ENCODE measurements at regions not wholly inside any gene's neighbourhood (a gene's known extent, or its start where the extent isn't known, plus 50 kb on each side); places are given as distances from the start of the nearest gene placed in this dataset.

GRCh38 chr13:22118158-22118557 lies 447.3 kb downstream of the FGF9 start:
- Histone ChIP-seq H3K36me3 (ENCODE audit: insufficient read depth, low read length) (no peaks in the 10 kb centered on the region), H3K9me2 (replicated peaks; ENCODE audit: low read depth, low read length) (no peaks in the 10 kb centered on the region), H3K4me3 (ENCODE audit: low read length, poor library complexity, severe bottlenecking) (no peak overlapping the region), H4K20me1 (ENCODE audit: insufficient read depth, low read length, poor library complexity, severe bottlenecking) (no peaks in the 10 kb centered on the region), H3K9me3 (ENCODE audit: insufficient read depth, low read depth, low read length) (no peaks in the 10 kb centered on the region), H3K79me2 (ENCODE audit: insufficient read depth, low read length) (no peaks in the 10 kb centered on the region), H3F3A (ENCODE audit: low read depth) (no peaks in the 10 kb centered on the region), H3K4me2 (ENCODE audit: low read depth, low read length, poor library complexity, severe bottlenecking) (no peak overlapping the region), H3K4me1 (ENCODE audit: insufficient read depth, low read length, poor library complexity, severe bottlenecking) (peaks cover 10% of the 10 kb centered on the region), H3K27me3 (ENCODE audit: insufficient read depth, low read length, poor library complexity, severe bottlenecking) (no peaks in the 10 kb centered on the region), H3K9ac (ENCODE audit: low read depth, low read length, poor library complexity, severe bottlenecking) (no peak overlapping the region), H2AFZ (ENCODE audit: low read length) (no peak overlapping the region)
- TF ChIP-seq EZH2phosphoT487 (IDR thresholded peaks at IDR 0.05; ENCODE audit: borderline replicate concordance) (no peak), CTCF (conservative IDR thresholded peaks at IDR 0.05; ENCODE audit: low read length) (no peak)

- Histone ChIP-seq H3F3A (ENCODE audit: low read depth) (no peaks in the 10 kb centered on the region), H3K9ac (ENCODE audit: low read depth, low read length, poor library complexity, severe bottlenecking) (no peak overlapping the region), H3K4me2 (ENCODE audit: low read depth, low read length, poor library complexity, severe bottlenecking) (no peak overlapping the region), H3K4me1 (ENCODE audit: insufficient read depth, low read length, poor library complexity, severe bottlenecking) (no peaks in the 10 kb centered on the region), H3K9me3 (ENCODE audit: insufficient read depth, low read depth, low read length) (no peaks in the 10 kb centered on the region), H3K9me2 (replicated peaks; ENCODE audit: low read depth, low read length) (no peaks in the 10 kb centered on the region), H3K27me3 (ENCODE audit: insufficient read depth, low read length, poor library complexity, severe bottlenecking) (no peaks in the 10 kb centered on the region), H3K36me3 (ENCODE audit: insufficient read depth, low read length) (no peaks in the 10 kb centered on the region), H3K4me3 (ENCODE audit: low read length, poor library complexity, severe bottlenecking) (no peak overlapping the region), H4K20me1 (ENCODE audit: insufficient read depth, low read length, poor library complexity, severe bottlenecking) (no peaks in the 10 kb centered on the region), H2AFZ (ENCODE audit: low read length) (no peak overlapping the region), H3K79me2 (ENCODE audit: insufficient read depth, low read length) (no peaks in the 10 kb centered on the region)
- TF ChIP-seq EZH2phosphoT487 (IDR thresholded peaks at IDR 0.05; ENCODE audit: borderline replicate concordance) (no peak), CTCF (conservative IDR thresholded peaks at IDR 0.05; ENCODE audit: low read length) (no peak)
These were observed 449.8 kb downstream of the FGF9 start for GRCh38 chr13:22120646-22121045.

- H4K20me1 ChIP-seq (ENCODE audit: insufficient read depth, low read length, poor library complexity, severe bottlenecking) = no peaks in the 10 kb centered on the region
- no peaks in the 10 kb centered on the region for H3K9me2 ChIP-seq (replicated peaks; ENCODE audit: low read depth, low read length)
- no peak overlapping the region for H2AFZ ChIP-seq (ENCODE audit: low read length)
- no peak overlapping the region for H3K4me3 ChIP-seq (ENCODE audit: low read length, poor library complexity, severe bottlenecking)
- H3K27me3 ChIP-seq (ENCODE audit: insufficient read depth, low read length, poor library complexity, severe bottlenecking) = no peaks in the 10 kb centered on the region
- H3K4me1 ChIP-seq (ENCODE audit: insufficient read depth, low read length, poor library complexity, severe bottlenecking) = no peaks in the 10 kb centered on the region
- no peaks in the 10 kb centered on the region for H3F3A ChIP-seq (ENCODE audit: low read depth)
- H3K9ac ChIP-seq (ENCODE audit: low read depth, low read length, poor library complexity, severe bottlenecking) = no peak overlapping the region
- no peak overlapping the region for H3K4me2 ChIP-seq (ENCODE audit: low read depth, low read length, poor library complexity, severe bottlenecking)
- no peaks in the 10 kb centered on the region for H3K79me2 ChIP-seq (ENCODE audit: insufficient read depth, low read length)
- H3K9me3 ChIP-seq (ENCODE audit: insufficient read depth, low read depth, low read length) = no peaks in the 10 kb centered on the region
- no peak for TF ChIP-seq CTCF (conservative IDR thresholded peaks at IDR 0.05; ENCODE audit: low read length)
- TF ChIP-seq EZH2phosphoT487 (IDR thresholded peaks at IDR 0.05; ENCODE audit: borderline replicate concordance) = no peak
- H3K36me3 ChIP-seq (ENCODE audit: insufficient read depth, low read length) = no peaks in the 10 kb centered on the region
These were observed 450.4 kb downstream of the FGF9 start for GRCh38 chr13:22121146-22121739.
